SK-N-SH (cell line): ENCODE measurements at regions not wholly inside any gene's neighbourhood (a gene's known extent, or its start where the extent isn't known, plus 50 kb on each side); places are given as distances from the start of the nearest gene placed in this dataset.

Source experiments
- CTCF ChIA-PET: fragments of 300-600, 350-600 bp; formaldehyde crosslinking; extraction: SDS; loops from one replicate; lab custom pipeline; 2021; lab: Yijun Ruan, JAX
- POLR2A ChIA-PET: fragments of 350-600 bp; sonication (Branson Sonifier 250); formaldehyde crosslinking; extraction: SDS; loops from one replicate; lab custom pipeline; 2020; ENCODE audit warnings: antibody characterized with exemption, inconsistent platforms; lab: Yijun Ruan, JAX
- DNase-seq: peaks from one replicate; pipeline ENCODE4 v3.0.0; 2012
- H2AFZ ChIP-seq: fragments of 200-600 bp; sonication (generic); 2 replicates; pipeline ENCODE4 v1.8.1; 2016; ENCODE audit warnings: antibody characterized with exemption, mild to moderate bottlenecking, low read depth
- H3F3A ChIP-seq: fragments of 200-600 bp; sonication (generic); replicated peaks from 2 replicates; pipeline ENCODE3; 2016; ENCODE audit warnings: antibody characterized with exemption, mild to moderate bottlenecking; ENCODE audit not compliant: insufficient read depth
- H3K27ac ChIP-seq, 2 experiments: fragments of 200-500 bp in 1 of 2; fragments of 200-600 bp in 1 of 2; sonication (Bioruptor generic) in 1 of 2; sonication (generic), shearing (Covaris generic) in 1 of 2; 2 replicates each; pipeline versions ENCODE4 v1.5.1 to v1.6.1; 2014 to 2016; ENCODE audit warnings: low read depth in 2 of 2, inconsistent platforms in 1 of 2, low read length in 1 of 2, mild to moderate bottlenecking in 1 of 2, mixed read lengths in 1 of 2
- H3K27me3 ChIP-seq: fragments of 200-600 bp; sonication (generic), shearing (Covaris generic); 2 replicates; pipeline ENCODE4 v1.6.1; 2016; ENCODE audit warnings: mixed run types; ENCODE audit not compliant: insufficient read depth
- H3K36me3 ChIP-seq, 2 experiments: fragments of 200-500 bp in 1 of 2; fragments of 200-600 bp in 1 of 2; sonication (Bioruptor generic) in 1 of 2; sonication (generic) in 1 of 2; replicated peaks in 1 of 2; 2 replicates each; pipeline versions ENCODE3 to v1.5.1; 2014 to 2016; ENCODE audit warnings: low read length in 1 of 2, mild to moderate bottlenecking in 1 of 2; ENCODE audit not compliant: insufficient read depth in 2 of 2, control insufficient read depth in 1 of 2
- H3K4me1 ChIP-seq, 2 experiments: fragments of 200-500 bp in 1 of 2; fragments of 200-600 bp in 1 of 2; sonication (Bioruptor generic) in 1 of 2; sonication (generic), shearing (Covaris generic) in 1 of 2; 2 replicates each; pipeline versions ENCODE4 v1.5.1 to v1.6.1; 2014 to 2016; ENCODE audit warnings: low read depth in 1 of 2, low read length in 1 of 2, mixed run types in 1 of 2; ENCODE audit not compliant: insufficient read depth in 2 of 2, control insufficient read depth in 1 of 2
- H3K4me2 ChIP-seq: fragments of 200-600 bp; sonication (generic), shearing (Covaris generic); 2 replicates; pipeline ENCODE4 v1.6.1; 2017; ENCODE audit warnings: mixed run types
- H3K4me3 ChIP-seq, 2 experiments: fragments of 200-500 bp in 1 of 2; fragments of 200-600 bp in 1 of 2; sonication (Bioruptor generic) in 1 of 2; sonication (generic), shearing (Covaris generic) in 1 of 2; 2 replicates each; pipeline versions ENCODE4 v1.5.1 to v1.8.1; 2014 to 2016; ENCODE audit warnings: low read depth in 2 of 2, inconsistent platforms in 1 of 2, low read length in 1 of 2, mild to moderate bottlenecking in 1 of 2, mixed read lengths in 1 of 2, moderate library complexity in 1 of 2
- H3K79me2 ChIP-seq: fragments of 200-600 bp; sonication (generic); 2 replicates; pipeline ENCODE4 v1.8.1; 2017; ENCODE audit warnings: mild to moderate bottlenecking; ENCODE audit not compliant: insufficient read depth
- H3K9ac ChIP-seq: fragments of 200-600 bp; sonication (generic); 2 replicates; pipeline ENCODE4 v1.6.1; 2017; ENCODE audit warnings: mixed run types
- H3K9me2 ChIP-seq: fragments of 200-600 bp; sonication (generic); 2 replicates; pipeline ENCODE4 v1.6.1; 2017; ENCODE audit warnings: mixed run types
- H3K9me3 ChIP-seq: fragments of 200-600 bp; sonication (generic); 2 replicates; pipeline ENCODE4 v1.6.1; 2017; ENCODE audit warnings: mixed run types, mild to moderate bottlenecking, moderate library complexity
- H4K20me1 ChIP-seq: fragments of 200-600 bp; sonication (generic); 2 replicates; pipeline ENCODE4 v1.6.1; 2017; ENCODE audit warnings: mild to moderate bottlenecking, mixed run types; ENCODE audit not compliant: insufficient read depth
- CHD2 ChIP-seq: fragments of 150-350 bp; IDR thresholded peaks from 2 replicates; pipeline ENCODE4 v1.6.1; 2018; ENCODE audit warnings: low read length; ENCODE audit not compliant: partially characterized antibody
- CTCF ChIP-seq: fragments of 200-600 bp; sonication (generic); IDR thresholded peaks from 2 replicates; pipeline ENCODE4 v1.6.1; 2017; ENCODE audit warnings: antibody characterized with exemption, mild to moderate bottlenecking, moderate library complexity
- ELF1 ChIP-seq: IDR thresholded peaks from 2 replicates; pipeline ENCODE4 v1.4.0; 2012
- EP300 ChIP-seq, 2 experiments: IDR thresholded peaks; 2 replicates each; pipeline versions ENCODE4 v1.4.0 to v1.6.1; 2012; ENCODE audit warnings: borderline replicate concordance in 1 of 2, low read depth in 1 of 2, low read length in 1 of 2
- FOXJ3 ChIP-seq: sonication (generic); formaldehyde crosslinking; IDR thresholded peaks from 2 replicates; pipeline ENCODE4 v1.5.1; 2020; ENCODE audit warnings: mild to moderate bottlenecking, missing genetic modification reagents
- GABPA ChIP-seq: IDR thresholded peaks from 2 replicates; pipeline ENCODE4 v1.4.0; 2012; ENCODE audit warnings: low read depth, mild to moderate bottlenecking
- GATA2 ChIP-seq: sonication (generic); formaldehyde crosslinking; IDR thresholded peaks from 2 replicates; pipeline ENCODE4 v1.5.0; 2020; ENCODE audit warnings: mild to moderate bottlenecking, missing genetic modification reagents
- IRF3 ChIP-seq: fragments of 150-350 bp; IDR thresholded peaks from 2 replicates; pipeline ENCODE4 v1.6.1; 2016; ENCODE audit warnings: mild to moderate bottlenecking, low read depth, low read length
- JUND ChIP-seq: IDR thresholded peaks from 2 replicates; pipeline ENCODE4 v1.4.0; 2012
- MEF2A ChIP-seq: IDR thresholded peaks from 2 replicates; pipeline ENCODE4 v1.4.0; 2012; ENCODE audit warnings: low read depth, borderline replicate concordance
- MXI1 ChIP-seq: IDR thresholded peaks from 2 replicates; pipeline ENCODE4 v1.6.1; 2012; ENCODE audit warnings: mild to moderate bottlenecking, low read depth, low read length, improper control_type of control experiment
- NFIC ChIP-seq: IDR thresholded peaks from 2 replicates; pipeline ENCODE4 v1.4.0; 2012; ENCODE audit warnings: borderline replicate concordance
- RCOR1 ChIP-seq: fragments of 150-350 bp; IDR thresholded peaks from 2 replicates; pipeline ENCODE4 v1.6.1; 2017; ENCODE audit warnings: antibody characterized with exemption, low read length
- REST ChIP-seq: IDR thresholded peaks from 2 replicates; pipeline ENCODE4 v1.6.1; 2012; ENCODE audit warnings: mild to moderate bottlenecking, low read depth, low read length, moderate library complexity
- RXRA ChIP-seq: IDR thresholded peaks from 2 replicates; pipeline ENCODE4 v1.4.0; 2012; ENCODE audit warnings: low read depth, mild to moderate bottlenecking, borderline replicate concordance
- SMC3 ChIP-seq: IDR thresholded peaks from 2 replicates; pipeline ENCODE4 v1.6.1; 2012; ENCODE audit warnings: low read depth, low read length, improper control_type of control experiment
- USF1 ChIP-seq: IDR thresholded peaks from 2 replicates; pipeline ENCODE4 v1.4.0; 2012; ENCODE audit warnings: low read depth, borderline replicate concordance
- YY1 ChIP-seq: IDR thresholded peaks from 2 replicates; pipeline ENCODE4 v1.4.0; 2012; ENCODE audit warnings: low read depth, mild to moderate bottlenecking
- ZBTB33 ChIP-seq: IDR thresholded peaks from 2 replicates; pipeline ENCODE4 v1.4.0; 2012; ENCODE audit warnings: low read depth, borderline replicate concordance
- WGBS: methylation state at CpG from one replicate; pipeline ENCODE4 v1.1.6; 2017; ENCODE audit warnings: low lambda C conversion rate; 5-methylcytosine and 5-hydroxymethylcytosine counted together

- ChIA-PET CTCF (interaction anchor here (0.8 to 5.1 kb wide), 3 partner anchors 14 to 254 kb away, joined by 3 to 20 read pairs (median 3); no protein-coding TSS in a partner anchor), POLR2A (no interaction called here)
- Histone ChIP-seq H3F3A (no peaks in the 10 kb centered on the region), H3K36me3 (no peaks in the 10 kb centered on the region), H3K9ac (no peak overlapping the region), H3K27ac (no peak overlapping the region), H4K20me1 (no peaks in the 10 kb centered on the region), H3K9me3 (no peaks in the 10 kb centered on the region), H3K27me3 (no peaks in the 10 kb centered on the region), H3K79me2 (no peaks in the 10 kb centered on the region), H2AFZ (no peak overlapping the region), H3K4me3 (no peak overlapping the region), H3K4me2 (no peak overlapping the region), H3K4me1 (no peaks in the 10 kb centered on the region; a peak in 1 of 4 replicates), H3K9me2 (no peaks in the 10 kb centered on the region)
- TF ChIP-seq ELF1 = no peak
- no peak for TF ChIP-seq CHD2
- no peak for TF ChIP-seq NFIC
- no peak for TF ChIP-seq REST
- no peak for TF ChIP-seq GABPA
- TF ChIP-seq IRF3 = no peak
- no peak for DNase-seq
- WGBS = 13% methylated on average over 3 of the region's 3 CpGs
Observed at GRCh38 chr1:30125821-30126170, 597.6 kb downstream of the MATN1 start.

- CTCF ChIA-PET = no interaction called here
- Histone ChIP-seq H3K9ac (no peak overlapping the region), H3K4me3 (no peak overlapping the region), H3K9me2 (no peaks in the 10 kb centered on the region), H3K36me3 (no peaks in the 10 kb centered on the region), H3K27me3 (no peaks in the 10 kb centered on the region), H3K4me1 (no peaks in the 10 kb centered on the region; a peak in 1 of 4 replicates), H4K20me1 (no peaks in the 10 kb centered on the region), H3K4me2 (no peak overlapping the region), H3F3A (no peaks in the 10 kb centered on the region), H3K79me2 (no peaks in the 10 kb centered on the region), H3K9me3 (no peaks in the 10 kb centered on the region), H2AFZ (no peak overlapping the region), H3K27ac (no peak overlapping the region)
- no peak for DNase-seq
- POLR2A ChIA-PET = no interaction called here
- WGBS = 28% methylated on average over 4 of the region's 8 CpGs
- TF ChIP-seq GATA2 (CRISPR knock-in tag) (no peak), MXI1 (no peak), YY1 (no peak), USF1 (no peak), RCOR1 (no peak), ZBTB33 (no peak), CTCF (no peak), SMC3 (no peak), MEF2A (no peak), RXRA (no peak), JUND (no peak), ELF1 (no peak), EP300 (IDR thresholded peaks at IDR 0.05; ENCODE audit: borderline replicate concordance in 1 of 2, low read depth in 1 of 2, low read length in 1 of 2) (no peak), FOXJ3 (no peak)
Observed at GRCh38 chr1:30125021-30125820, 598.2 kb downstream of the MATN1 start.
